K562 (cell line): ENCODE measurements at regions not wholly inside any gene's neighbourhood (a gene's known extent, or its start where the extent isn't known, plus 50 kb on each side); places are given as distances from the start of the nearest gene placed in this dataset.

Experiments used
- ATAC-seq: fragments of 200-7000 bp; cut with Tn5 transposase; 3 replicates; pipeline ENCODE4 v1.9.1; 2020; ENCODE audit warnings: moderate library complexity
- BruUV-seq: library from RNA; stranded (reverse); fragments of 400-500 nt; replicated peaks from 2 replicates; lab custom pipeline; 2021; lab: Mats Ljungman, UMichigan
- CTCF ChIA-PET: fragments of 300-600 bp; formaldehyde crosslinking; extraction: SDS; loops from one replicate; lab custom pipeline; 2021; ENCODE audit warnings: low intra/inter-chr PET ratio; lab: Yijun Ruan, JAX
- POLR2A ChIA-PET: fragments of 300-600, 350-650 bp; sonication (Branson Sonifier 250); formaldehyde crosslinking; extraction: SDS; loops from one replicate; lab custom pipeline; 2021; ENCODE audit warnings: antibody characterized with exemption, inconsistent platforms; lab: Yijun Ruan, JAX
- DNase-seq, 4 experiments: peaks; one replicate each; pipeline versions ENCODE4 v3.0.0 to v3.0.0-alpha.2; 2011 to 2018; ENCODE audit warnings: low spot score in 3 of 4, mixed read lengths in 3 of 4; ENCODE audit errors: extremely low read depth in 1 of 4
- FAIRE-seq: peaks from 2 replicates; lab custom pipeline; 2011; peaks lifted over from hg19 to GRCh38; lab: Jason Lieb, UNC
- H2AFZ ChIP-seq: 2 replicates; pipeline ENCODE4 v1.6.0; 2011; ENCODE audit warnings: low read depth, low read length, control low read depth, inconsistent platforms
- H3K27ac ChIP-seq: fragments of 200-600 bp; 3 replicates; pipeline ENCODE4 v1.8.0; 2011; ENCODE audit warnings: low read depth, mild to moderate bottlenecking, control low read depth, inconsistent platforms, low read length, moderate library complexity, mixed read lengths; ENCODE audit errors: extremely low read depth
- H3K27me3 ChIP-seq, 2 experiments: fragments of 300-600 bp in 1 of 2; 2 replicates in 1 of 2; 3 replicates in 1 of 2; pipeline versions ENCODE4 v1.6.0 to v1.8.0; 2011; ENCODE audit warnings: inconsistent platforms in 2 of 2, low read length in 2 of 2, mild to moderate bottlenecking in 1 of 2, mixed read lengths in 1 of 2, moderate library complexity in 1 of 2; ENCODE audit not compliant: control insufficient read depth in 2 of 2, insufficient read depth in 2 of 2
- H3K36me3 ChIP-seq: fragments of 300-600 bp; 3 replicates; pipeline ENCODE4 v1.8.0; 2011; ENCODE audit warnings: mild to moderate bottlenecking, low read length, inconsistent platforms; ENCODE audit not compliant: control insufficient read depth, insufficient read depth
- H3K4me1 ChIP-seq, 2 experiments: fragments of 200-600 bp in 1 of 2; replicated peaks in 1 of 2; 2 replicates in 1 of 2; 3 replicates in 1 of 2; pipeline versions ENCODE4 v1.5.1 to v1.8.0; 2011; ENCODE audit warnings: inconsistent platforms in 2 of 2, low read length in 2 of 2, mild to moderate bottlenecking in 1 of 2, mixed read lengths in 1 of 2, moderate library complexity in 1 of 2; ENCODE audit not compliant: control insufficient read depth in 2 of 2, insufficient read depth in 2 of 2
- H3K4me2 ChIP-seq: 2 replicates; pipeline ENCODE4 v1.6.1; 2011; ENCODE audit warnings: low read length, control low read depth, inconsistent platforms, mixed read lengths; ENCODE audit not compliant: insufficient read depth
- H3K4me3 ChIP-seq: fragments of 200-600 bp; sonication (generic), shearing (Covaris generic); 2 replicates; pipeline ENCODE4 v1.5.1; 2016; ENCODE audit warnings: control low read depth, inconsistent platforms
- H3K79me2 ChIP-seq: fragments of 200-600 bp; 3 replicates; pipeline ENCODE4 v1.8.0; 2011; ENCODE audit warnings: low read length, inconsistent platforms; ENCODE audit not compliant: control insufficient read depth, insufficient read depth
- H3K9ac ChIP-seq, 2 experiments: 2 replicates each; pipeline versions ENCODE4 v1.6.0 to v1.6.1; 2011; ENCODE audit warnings: low read depth in 2 of 2, low read length in 2 of 2, control low read depth in 1 of 2, inconsistent platforms in 1 of 2, mild to moderate bottlenecking in 1 of 2, mixed read lengths in 1 of 2; ENCODE audit not compliant: insufficient read depth in 1 of 2
- H3K9me1 ChIP-seq: one replicate; pipeline ENCODE4 v1.6.0; 2011; ENCODE audit warnings: inconsistent platforms, mild to moderate bottlenecking, low read length, moderate library complexity; ENCODE audit not compliant: control insufficient read depth, insufficient read depth
- H3K9me3 ChIP-seq: replicated peaks from 2 replicates; pipeline ENCODE4 v1.5.1; 2011; ENCODE audit warnings: low read depth, low read length, inconsistent platforms; ENCODE audit not compliant: control insufficient read depth, insufficient read depth
- H4K20me1 ChIP-seq: replicated peaks from 2 replicates; pipeline ENCODE4 v1.6.1; 2011; ENCODE audit warnings: low read length, inconsistent platforms, mixed read lengths; ENCODE audit not compliant: control insufficient read depth, insufficient read depth
- BCOR ChIP-seq: fragments of 450-650 bp; IDR thresholded peaks from 2 replicates; pipeline ENCODE4 v1.6.1; 2016
- CHD1 ChIP-seq: fragments of 200-600 bp; sonication (generic); IDR thresholded peaks from one replicate; pipeline ENCODE4 v1.6.1; 2012; ENCODE audit warnings: mild to moderate bottlenecking, moderate library complexity, low read length, inconsistent platforms
- COPS2 ChIP-seq: fragments of 450-650 bp; conservative IDR thresholded peaks from 2 replicates; pipeline ENCODE4 v1.6.1; 2016; ENCODE audit warnings: mild to moderate bottlenecking, moderate library complexity
- CTCF ChIP-seq, 3 experiments: IDR thresholded peaks in 2 of 3; conservative IDR thresholded peaks in 1 of 3; 2 replicates each; pipeline ENCODE4 v1.5.1; 2011 to 2012; ENCODE audit warnings: low read length in 3 of 3, mild to moderate bottlenecking in 3 of 3, control low read depth in 2 of 3, improper control_type of control experiment in 1 of 3, inconsistent platforms in 1 of 3, low read depth in 1 of 3, mixed read lengths in 1 of 3, moderate library complexity in 1 of 3; ENCODE audit not compliant: insufficient read depth in 2 of 3
- ERF ChIP-seq: fragments of 450-650 bp; formaldehyde crosslinking; IDR thresholded peaks from 2 replicates; pipeline ENCODE4 v1.4.0; 2020; ENCODE audit warnings: mild to moderate bottlenecking, mixed read lengths
- GTF2F1 ChIP-seq: IDR thresholded peaks from 2 replicates; pipeline ENCODE4 v1.6.1; 2011; ENCODE audit warnings: low read depth, low read length, improper control_type of control experiment
- RBFOX2 ChIP-seq: fragments of 200-400 bp; formaldehyde crosslinking; IDR thresholded peaks from 2 replicates; pipeline ENCODE4 v1.6.1; 2017; ENCODE audit warnings: low read depth, mild to moderate bottlenecking, low read length, moderate library complexity
- SMARCC2 ChIP-seq: fragments of 450-650 bp; IDR thresholded peaks from 2 replicates; pipeline ENCODE4 v1.6.1; 2017; ENCODE audit warnings: antibody characterized with exemption, moderate library complexity, mild to moderate bottlenecking, low read depth
- SP2 ChIP-seq: IDR thresholded peaks from 2 replicates; pipeline ENCODE4 v1.6.1; 2011; ENCODE audit warnings: mild to moderate bottlenecking, low read depth, low read length, moderate library complexity; ENCODE audit not compliant: poor library complexity, severe bottlenecking; ENCODE audit errors: extremely low read depth
- TFAM ChIP-seq: fragments of 250-450 bp; sonication (Bioruptor Pico); conservative IDR thresholded peaks from 2 replicates; pipeline ENCODE4 v1.5.0; 2021; ENCODE audit warnings: mild to moderate bottlenecking, moderate library complexity
- ZNF124 ChIP-seq: sonication (generic); formaldehyde crosslinking; IDR thresholded peaks from 2 replicates; pipeline ENCODE4 v1.8.1; 2022; ENCODE audit warnings: missing genetic modification reagents
- ZNF589 ChIP-seq: fragments of 200-800 bp; sonication (Bioruptor generic); IDR thresholded peaks from 2 replicates; pipeline ENCODE4 v1.6.1; 2016; ENCODE audit warnings: low read depth, missing genetic modification characterization, missing compliant biosample characterization
- ZNF639 ChIP-seq, 2 experiments: fragments of 200-800 bp in 1 of 2; sonication (Bioruptor generic) in 1 of 2; sonication (generic) in 1 of 2; formaldehyde crosslinking in 1 of 2; IDR thresholded peaks in 1 of 2; conservative IDR thresholded peaks in 1 of 2; 2 replicates each; pipeline versions ENCODE4 v1.5.0 to v1.6.1; 2016 to 2020; ENCODE audit warnings: missing compliant biosample characterization in 1 of 2, missing genetic modification characterization in 1 of 2, missing genetic modification reagents in 1 of 2
- ZNF780A ChIP-seq: fragments of 250-450 bp; sonication (Bioruptor Pico); IDR thresholded peaks from 2 replicates; pipeline ENCODE4 v1.5.0; 2021; ENCODE audit warnings: mild to moderate bottlenecking
- WGBS: fragments of 100-300 bp; shearing (Covaris generic); methylation state at CpG from one replicate; pipeline ENCODE4 v1.1.6; 2016; ENCODE audit warnings: low coverage, mixed read lengths; ENCODE audit not compliant: insufficient coverage; ENCODE audit errors: missing lambda C conversion rate; 5-methylcytosine and 5-hydroxymethylcytosine counted together
- in situ Hi-C: fragments of 300-500 bp; cut with MboI; formaldehyde crosslinking; loops from 4 replicates; pipeline ENCODE4 v1.15.0; 2018; ENCODE audit warnings: inconsistent platforms, mixed read lengths
- intact Hi-C: fragments of 100-400 bp; cut with micrococcal nuclease; formaldehyde crosslinking; loops from 2 replicates; pipeline ENCODE4 v1.14.2; 2022
- TF ChIP-seq, protein P1 (sequence below): sonication (generic); formaldehyde crosslinking; IDR thresholded peaks from 2 replicates; pipeline ENCODE4 v1.5.0; 2020; ENCODE audit warnings: missing genetic modification reagents

DNA sequence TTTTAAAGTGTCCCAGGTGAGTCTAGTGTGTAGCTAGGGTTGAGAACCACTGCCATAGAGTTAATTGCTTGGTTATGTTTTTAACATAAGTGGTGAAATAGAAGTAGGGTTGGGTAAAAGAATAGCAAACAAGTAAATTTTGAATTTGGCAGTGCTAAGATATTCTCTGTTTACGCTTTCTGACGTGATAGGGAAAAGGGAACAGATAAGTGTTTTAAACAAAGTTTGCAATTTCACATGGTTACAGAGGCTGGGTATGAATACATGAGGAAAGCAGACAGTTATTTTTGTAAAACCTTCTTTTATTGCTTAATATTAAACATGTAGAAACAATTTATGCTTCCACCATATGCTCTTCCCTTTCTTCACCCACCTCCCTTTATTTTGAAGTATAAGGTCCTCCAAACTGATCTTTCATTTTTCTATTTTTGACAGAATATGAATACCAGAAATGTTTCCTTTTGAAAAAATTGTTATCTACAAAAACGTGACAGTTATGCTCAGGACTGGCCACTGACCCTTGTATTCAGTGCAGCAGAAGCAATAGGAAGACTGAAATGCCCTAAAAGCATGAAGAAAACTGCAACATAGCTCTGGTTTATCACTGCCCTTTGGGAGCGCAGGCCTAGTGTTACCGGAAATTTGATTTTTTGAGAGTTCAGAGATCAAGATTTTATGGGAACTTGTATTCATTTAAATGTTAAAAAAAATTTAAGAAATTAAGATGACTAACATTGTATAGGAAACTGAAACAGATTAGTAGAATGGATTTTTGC lies 214.4 kb upstream of the ARSJ start:
- TF ChIP-seq ZNF124 (CRISPR knock-in tag) = no peak
- no peak for TF ChIP-seq BCOR
- TF ChIP-seq RBFOX2 = no peak
- TF ChIP-seq TFAM = no peak
- no peak for TF ChIP-seq CHD1
- TF ChIP-seq, protein P1, sequence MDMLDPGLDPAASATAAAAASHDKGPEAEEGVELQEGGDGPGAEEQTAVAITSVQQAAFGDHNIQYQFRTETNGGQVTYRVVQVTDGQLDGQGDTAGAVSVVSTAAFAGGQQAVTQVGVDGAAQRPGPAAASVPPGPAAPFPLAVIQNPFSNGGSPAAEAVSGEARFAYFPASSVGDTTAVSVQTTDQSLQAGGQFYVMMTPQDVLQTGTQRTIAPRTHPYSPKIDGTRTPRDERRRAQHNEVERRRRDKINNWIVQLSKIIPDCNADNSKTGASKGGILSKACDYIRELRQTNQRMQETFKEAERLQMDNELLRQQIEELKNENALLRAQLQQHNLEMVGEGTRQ (CRISPR knock-in tag) = no peak
- TF ChIP-seq ERF (CRISPR knock-in tag) = no peak
- TF ChIP-seq CTCF (IDR thresholded peaks at IDR 0.05 in 2 of 3, conservative IDR thresholded peaks at IDR 0.05 in 1 of 3; ENCODE audit: insufficient read depth in 2 of 3, low read depth in 1 of 3, low read length in 3 of 3) = no peak
- TF ChIP-seq ZNF589 = no peak
- no peak for TF ChIP-seq ZNF780A (CRISPR knock-in tag)
- no peak for TF ChIP-seq ZNF639 (CRISPR knock-in tag; conservative IDR thresholded peaks at IDR 0.05 in 1 of 2, IDR thresholded peaks at IDR 0.05 in 1 of 2)
- TF ChIP-seq COPS2 = no peak
- no peak for TF ChIP-seq SMARCC2
- TF ChIP-seq SP2 = no peak
- TF ChIP-seq GTF2F1 = no peak
- CTCF ChIA-PET = no interaction called here
- no peaks in the 10 kb centered on the region for H3K9me3 ChIP-seq
- no peaks in the 10 kb centered on the region for H3K9me1 ChIP-seq
- H3K9ac ChIP-seq = no peak overlapping the region
- H3K4me1 ChIP-seq = no peaks in the 10 kb centered on the region
- H3K79me2 ChIP-seq = no peaks in the 10 kb centered on the region
- H2AFZ ChIP-seq = no peak overlapping the region
- in situ Hi-C loops = no loop called here
- no peak overlapping the region for H3K4me3 ChIP-seq
- no peak overlapping the region for H3K27ac ChIP-seq
- POLR2A ChIA-PET = no interaction called here
- DNase-seq (no peak), FAIRE-seq (no peak), ATAC-seq (no peak)
- WGBS = 0% methylated on average over 5 of the region's 5 CpGs
- no peaks in the 10 kb centered on the region for H3K27me3 ChIP-seq
- no peak overlapping the region for H3K4me2 ChIP-seq
- intact Hi-C loops = no loop called here
- H4K20me1 ChIP-seq = no peaks in the 10 kb centered on the region
- no peaks in the 10 kb centered on the region for H3K36me3 ChIP-seq
- BruUV-seq = no TSS peak
